ENCODE measurements at regions not wholly inside any gene's neighbourhood (a gene's known extent, or its start where the extent isn't known, plus 50 kb on each side); places are given as distances from the start of the nearest gene placed in this dataset.

GRCh38 chr12:19829100-19829853 is 390.0 kb downstream of the AEBP2 start:
- DNase-seq (ENCODE audit: extremely low read depth in 1 of 4, low spot score in 3 of 4): no peak
- CTCF ChIA-PET (ENCODE audit: low intra/inter-chr PET ratio): no interaction called here

More at GRCh38 chr12:19829100-19829853, 390.0 kb downstream of the AEBP2 start:
- no peaks in the 10 kb centered on the region for H3K9me1 ChIP-seq (ENCODE audit: control insufficient read depth, insufficient read depth, low read length)
- no peaks in the 10 kb centered on the region for H3K9me3 ChIP-seq (replicated peaks; ENCODE audit: control insufficient read depth, insufficient read depth, low read depth, low read length)
- no peaks in the 10 kb centered on the region for H3K36me3 ChIP-seq (ENCODE audit: control insufficient read depth, insufficient read depth, low read length)
- no peak overlapping the region for H2AFZ ChIP-seq (ENCODE audit: low read depth, low read length)
- TF ChIP-seq LEF1 (IDR thresholded peaks at IDR 0.05) (no peak), ATF2 (CRISPR knock-in tag; IDR thresholded peaks at IDR 0.05) (no peak), EWSR1 (IDR thresholded peaks at IDR 0.05; ENCODE audit: borderline replicate concordance, low read depth, partially characterized antibody) (no peak), PTBP1 (IDR thresholded peaks at IDR 0.05; ENCODE audit: low read depth, low read length) (no peak), KLF1 (tag; IDR thresholded peaks at IDR 0.05) (no peak), U2AF2 (optimal IDR thresholded peaks at IDR 0.05; ENCODE audit: low read depth, low read length) (no peak), ZNF134 (CRISPR knock-in tag; conservative IDR thresholded peaks at IDR 0.05) (no peak), SRSF7 (optimal IDR thresholded peaks at IDR 0.05; ENCODE audit: low read depth, low read length) (no peak), L3MBTL2 (IDR thresholded peaks at IDR 0.05) (no peak), CREB1 (IDR thresholded peaks at IDR 0.05) (no peak), CREB1 (CRISPR knock-in tag; IDR thresholded peaks at IDR 0.05) (no peak)
- TF ChIP-seq, protein P1, sequence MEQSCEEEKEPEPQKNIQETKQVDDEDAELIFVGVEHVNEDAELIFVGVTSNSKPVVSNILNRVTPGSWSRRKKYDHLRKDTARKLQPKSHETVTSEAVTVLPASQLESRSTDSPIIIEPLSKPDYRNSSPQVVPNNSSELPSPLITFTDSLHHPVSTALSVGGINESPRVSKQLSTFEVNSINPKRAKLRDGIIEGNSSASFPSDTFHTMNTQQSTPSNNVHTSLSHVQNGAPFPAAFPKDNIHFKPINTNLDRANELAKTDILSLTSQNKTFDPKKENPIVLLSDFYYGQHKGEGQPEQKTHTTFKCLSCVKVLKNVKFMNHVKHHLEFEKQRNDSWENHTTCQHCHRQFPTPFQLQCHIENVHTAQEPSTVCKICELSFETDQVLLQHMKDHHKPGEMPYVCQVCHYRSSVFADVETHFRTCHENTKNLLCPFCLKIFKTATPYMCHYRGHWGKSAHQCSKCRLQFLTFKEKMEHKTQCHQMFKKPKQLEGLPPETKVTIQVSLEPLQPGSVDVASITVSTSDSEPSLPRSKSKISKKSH (CRISPR knock-in tag; IDR thresholded peaks at IDR 0.05): no peak
- no peak overlapping the region for H3K9ac ChIP-seq (ENCODE audit: insufficient read depth in 1 of 2, low read depth in 2 of 2, low read length in 2 of 2)
- no peak overlapping the region for H3K4me3 ChIP-seq
- POLR2A ChIA-PET: no interaction called here
- no TSS peak for BruUV-seq (replicated peaks)
- FAIRE-seq (no peak), ATAC-seq (no peak)
- in situ Hi-C loops (cut with MboI) (no loop called here), intact Hi-C loops (cut with micrococcal nuclease) (no loop called here)
- no peaks in the 10 kb centered on the region for H4K20me1 ChIP-seq (replicated peaks; ENCODE audit: control insufficient read depth, insufficient read depth, low read length)
- 0% methylated on average over 4 of the region's 4 CpGs for WGBS (ENCODE audit: insufficient coverage, low coverage, missing lambda C conversion rate)
- H3K27ac ChIP-seq (ENCODE audit: extremely low read depth, low read depth, low read length): no peak overlapping the region
- H3K79me2 ChIP-seq (ENCODE audit: control insufficient read depth, insufficient read depth, low read length): no peaks in the 10 kb centered on the region
- H3K4me1 ChIP-seq (replicated peaks in 1 of 2; ENCODE audit: control insufficient read depth in 2 of 2, insufficient read depth in 2 of 2, low read length in 2 of 2): no peaks in the 10 kb centered on the region
- H3K4me2 ChIP-seq (ENCODE audit: insufficient read depth, low read length): no peak overlapping the region
- H3K27me3 ChIP-seq (ENCODE audit: control insufficient read depth in 2 of 2, insufficient read depth in 2 of 2, low read length in 2 of 2): no peaks in the 10 kb centered on the region

Measured in K562 (cell line).